ENCODE measurements at regions not wholly inside any gene's neighbourhood (a gene's known extent, or its start where the extent isn't known, plus 50 kb on each side); places are given as distances from the start of the nearest gene placed in this dataset.
"Not testable (repeated sequence)": the region's sequence is repeated elsewhere in the genome, so short reads cannot be mapped to it uniquely, and the experiment has no call there.

DNA sequence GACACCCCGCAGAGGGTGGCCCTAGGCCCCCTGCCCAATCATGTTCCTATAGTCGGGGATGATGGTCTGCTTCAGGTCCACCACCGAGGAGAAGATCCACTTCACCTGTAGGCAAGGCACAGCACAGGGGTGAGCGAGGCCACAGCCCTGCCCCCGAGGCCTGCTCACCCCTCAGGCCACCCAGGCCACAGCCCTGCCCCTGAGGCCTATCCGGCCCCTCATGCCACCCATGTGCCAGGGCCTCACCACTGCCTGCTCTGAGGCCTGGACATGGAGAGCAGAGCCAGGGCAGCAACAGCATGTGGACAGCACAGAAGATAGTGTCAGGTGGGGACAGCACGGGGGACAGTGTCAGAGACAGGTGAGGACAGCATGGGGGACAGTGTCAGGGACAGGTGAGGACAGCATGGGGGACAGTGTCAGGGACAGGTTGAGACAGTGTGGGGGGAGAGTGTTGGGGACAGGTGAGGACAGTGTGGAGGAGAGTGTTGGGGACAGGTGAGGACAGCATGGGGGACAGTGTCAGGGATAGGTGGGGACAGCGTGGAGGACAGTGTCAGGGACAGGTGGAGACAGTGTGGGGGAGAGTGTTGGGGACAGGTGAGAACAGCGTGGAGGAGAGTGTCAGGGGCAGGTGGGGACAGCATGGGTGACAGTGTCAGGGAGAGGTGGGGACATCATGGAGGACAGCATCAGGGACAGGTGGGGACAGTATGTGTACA lies 239.7 kb downstream of the TMEM121 start:
- TF ChIP-seq BACH2 (CRISPR knock-in tag; IDR thresholded peaks at IDR 0.05; ENCODE audit: borderline replicate concordance) (no peak), ZFP30 (CRISPR knock-in tag; IDR thresholded peaks at IDR 0.05) (no peak), CSDC2 (CRISPR knock-in tag; IDR thresholded peaks at IDR 0.05) (no peak), SNAI2 (CRISPR knock-in tag; IDR thresholded peaks at IDR 0.05) (no peak), OSR1 (CRISPR knock-in tag; IDR thresholded peaks at IDR 0.05) (no peak), TCF4 (CRISPR knock-in tag; IDR thresholded peaks at IDR 0.05; ENCODE audit: borderline replicate concordance) (no peak), ESRRG (CRISPR knock-in tag; IDR thresholded peaks at IDR 0.05) (no peak), TOX (CRISPR knock-in tag; IDR thresholded peaks at IDR 0.05; ENCODE audit: borderline replicate concordance) (no peak), ARNTL (CRISPR knock-in tag; IDR thresholded peaks at IDR 0.05; ENCODE audit: borderline replicate concordance, low read depth) (no peak), ISL1 (CRISPR knock-in tag; IDR thresholded peaks at IDR 0.05) (no peak), ZC3H10 (CRISPR knock-in tag; IDR thresholded peaks at IDR 0.05) (no peak), PPARA (CRISPR knock-in tag; IDR thresholded peaks at IDR 0.05; ENCODE audit: borderline replicate concordance) (no peak), RARB (CRISPR knock-in tag; IDR thresholded peaks at IDR 0.05) (no peak)
- TF ChIP-seq, protein P1, sequence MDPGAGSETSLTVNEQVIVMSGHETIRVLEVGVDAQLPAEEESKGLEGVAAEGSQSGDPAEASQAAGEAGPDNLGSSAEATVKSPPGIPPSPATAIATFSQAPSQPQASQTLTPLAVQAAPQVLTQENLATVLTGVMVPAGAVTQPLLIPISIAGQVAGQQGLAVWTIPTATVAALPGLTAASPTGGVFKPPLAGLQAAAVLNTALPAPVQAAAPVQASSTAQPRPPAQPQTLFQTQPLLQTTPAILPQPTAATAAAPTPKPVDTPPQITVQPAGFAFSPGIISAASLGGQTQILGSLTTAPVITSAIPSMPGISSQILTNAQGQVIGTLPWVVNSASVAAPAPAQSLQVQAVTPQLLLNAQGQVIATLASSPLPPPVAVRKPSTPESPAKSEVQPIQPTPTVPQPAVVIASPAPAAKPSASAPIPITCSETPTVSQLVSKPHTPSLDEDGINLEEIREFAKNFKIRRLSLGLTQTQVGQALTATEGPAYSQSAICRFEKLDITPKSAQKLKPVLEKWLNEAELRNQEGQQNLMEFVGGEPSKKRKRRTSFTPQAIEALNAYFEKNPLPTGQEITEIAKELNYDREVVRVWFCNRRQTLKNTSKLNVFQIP (CRISPR knock-in tag; IDR thresholded peaks at IDR 0.05; ENCODE audit: borderline replicate concordance, low read depth), result no peak
- TF ChIP-seq, protein P2, sequence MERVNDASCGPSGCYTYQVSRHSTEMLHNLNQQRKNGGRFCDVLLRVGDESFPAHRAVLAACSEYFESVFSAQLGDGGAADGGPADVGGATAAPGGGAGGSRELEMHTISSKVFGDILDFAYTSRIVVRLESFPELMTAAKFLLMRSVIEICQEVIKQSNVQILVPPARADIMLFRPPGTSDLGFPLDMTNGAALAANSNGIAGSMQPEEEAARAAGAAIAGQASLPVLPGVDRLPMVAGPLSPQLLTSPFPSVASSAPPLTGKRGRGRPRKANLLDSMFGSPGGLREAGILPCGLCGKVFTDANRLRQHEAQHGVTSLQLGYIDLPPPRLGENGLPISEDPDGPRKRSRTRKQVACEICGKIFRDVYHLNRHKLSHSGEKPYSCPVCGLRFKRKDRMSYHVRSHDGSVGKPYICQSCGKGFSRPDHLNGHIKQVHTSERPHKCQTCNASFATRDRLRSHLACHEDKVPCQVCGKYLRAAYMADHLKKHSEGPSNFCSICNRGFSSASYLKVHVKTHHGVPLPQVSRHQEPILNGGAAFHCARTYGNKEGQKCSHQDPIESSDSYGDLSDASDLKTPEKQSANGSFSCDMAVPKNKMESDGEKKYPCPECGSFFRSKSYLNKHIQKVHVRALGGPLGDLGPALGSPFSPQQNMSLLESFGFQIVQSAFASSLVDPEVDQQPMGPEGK (CRISPR knock-in tag; IDR thresholded peaks at IDR 0.05; ENCODE audit: borderline replicate concordance), result no peak
- TF ChIP-seq, protein P3, sequence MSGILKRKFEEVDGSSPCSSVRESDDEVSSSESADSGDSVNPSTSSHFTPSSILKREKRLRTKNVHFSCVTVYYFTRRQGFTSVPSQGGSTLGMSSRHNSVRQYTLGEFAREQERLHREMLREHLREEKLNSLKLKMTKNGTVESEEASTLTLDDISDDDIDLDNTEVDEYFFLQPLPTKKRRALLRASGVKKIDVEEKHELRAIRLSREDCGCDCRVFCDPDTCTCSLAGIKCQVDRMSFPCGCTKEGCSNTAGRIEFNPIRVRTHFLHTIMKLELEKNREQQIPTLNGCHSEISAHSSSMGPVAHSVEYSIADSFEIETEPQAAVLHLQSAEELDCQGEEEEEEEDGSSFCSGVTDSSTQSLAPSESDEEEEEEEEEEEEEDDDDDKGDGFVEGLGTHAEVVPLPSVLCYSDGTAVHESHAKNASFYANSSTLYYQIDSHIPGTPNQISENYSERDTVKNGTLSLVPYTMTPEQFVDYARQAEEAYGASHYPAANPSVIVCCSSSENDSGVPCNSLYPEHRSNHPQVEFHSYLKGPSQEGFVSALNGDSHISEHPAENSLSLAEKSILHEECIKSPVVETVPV (CRISPR knock-in tag; IDR thresholded peaks at IDR 0.05), result no peak
- TF ChIP-seq, protein P4, sequence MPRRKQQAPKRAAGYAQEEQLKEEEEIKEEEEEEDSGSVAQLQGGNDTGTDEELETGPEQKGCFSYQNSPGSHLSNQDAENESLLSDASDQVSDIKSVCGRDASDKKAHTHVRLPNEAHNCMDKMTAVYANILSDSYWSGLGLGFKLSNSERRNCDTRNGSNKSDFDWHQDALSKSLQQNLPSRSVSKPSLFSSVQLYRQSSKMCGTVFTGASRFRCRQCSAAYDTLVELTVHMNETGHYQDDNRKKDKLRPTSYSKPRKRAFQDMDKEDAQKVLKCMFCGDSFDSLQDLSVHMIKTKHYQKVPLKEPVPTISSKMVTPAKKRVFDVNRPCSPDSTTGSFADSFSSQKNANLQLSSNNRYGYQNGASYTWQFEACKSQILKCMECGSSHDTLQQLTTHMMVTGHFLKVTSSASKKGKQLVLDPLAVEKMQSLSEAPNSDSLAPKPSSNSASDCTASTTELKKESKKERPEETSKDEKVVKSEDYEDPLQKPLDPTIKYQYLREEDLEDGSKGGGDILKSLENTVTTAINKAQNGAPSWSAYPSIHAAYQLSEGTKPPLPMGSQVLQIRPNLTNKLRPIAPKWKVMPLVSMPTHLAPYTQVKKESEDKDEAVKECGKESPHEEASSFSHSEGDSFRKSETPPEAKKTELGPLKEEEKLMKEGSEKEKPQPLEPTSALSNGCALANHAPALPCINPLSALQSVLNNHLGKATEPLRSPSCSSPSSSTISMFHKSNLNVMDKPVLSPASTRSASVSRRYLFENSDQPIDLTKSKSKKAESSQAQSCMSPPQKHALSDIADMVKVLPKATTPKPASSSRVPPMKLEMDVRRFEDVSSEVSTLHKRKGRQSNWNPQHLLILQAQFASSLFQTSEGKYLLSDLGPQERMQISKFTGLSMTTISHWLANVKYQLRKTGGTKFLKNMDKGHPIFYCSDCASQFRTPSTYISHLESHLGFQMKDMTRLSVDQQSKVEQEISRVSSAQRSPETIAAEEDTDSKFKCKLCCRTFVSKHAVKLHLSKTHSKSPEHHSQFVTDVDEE (CRISPR knock-in tag; IDR thresholded peaks at IDR 0.05), result no peak
- TF ChIP-seq, protein P5, sequence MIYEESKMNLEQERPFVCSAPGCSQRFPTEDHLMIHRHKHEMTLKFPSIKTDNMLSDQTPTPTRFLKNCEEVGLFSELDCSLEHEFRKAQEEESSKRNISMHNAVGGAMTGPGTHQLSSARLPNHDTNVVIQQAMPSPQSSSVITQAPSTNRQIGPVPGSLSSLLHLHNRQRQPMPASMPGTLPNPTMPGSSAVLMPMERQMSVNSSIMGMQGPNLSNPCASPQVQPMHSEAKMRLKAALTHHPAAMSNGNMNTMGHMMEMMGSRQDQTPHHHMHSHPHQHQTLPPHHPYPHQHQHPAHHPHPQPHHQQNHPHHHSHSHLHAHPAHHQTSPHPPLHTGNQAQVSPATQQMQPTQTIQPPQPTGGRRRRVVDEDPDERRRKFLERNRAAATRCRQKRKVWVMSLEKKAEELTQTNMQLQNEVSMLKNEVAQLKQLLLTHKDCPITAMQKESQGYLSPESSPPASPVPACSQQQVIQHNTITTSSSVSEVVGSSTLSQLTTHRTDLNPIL (CRISPR knock-in tag; IDR thresholded peaks at IDR 0.05; ENCODE audit: low read depth), result no peak
- ATAC-seq, result no peak

DNA sequence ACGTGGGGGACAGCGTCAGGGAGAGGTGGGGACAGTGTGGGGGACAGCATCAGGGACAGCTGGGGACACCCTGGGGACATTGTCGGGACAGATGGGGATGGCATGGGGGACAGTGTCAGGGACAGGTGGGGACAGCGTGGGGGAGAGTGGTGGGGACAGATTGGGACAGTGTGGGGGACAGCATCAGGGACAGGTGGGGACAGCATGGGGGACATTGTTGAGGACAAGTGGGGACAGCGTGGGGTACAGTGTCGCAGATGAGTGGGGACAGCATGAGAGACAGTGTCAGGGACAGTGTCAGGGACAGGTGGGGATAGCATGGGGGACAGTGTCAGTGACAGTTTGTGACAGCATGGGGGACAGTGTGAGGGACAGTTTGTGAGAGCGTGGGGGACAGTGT lies 240.9 kb downstream of the TMEM121 start:
- no peak for TF ChIP-seq ZFP30 (CRISPR knock-in tag; IDR thresholded peaks at IDR 0.05)
- TF ChIP-seq SNAI2 (CRISPR knock-in tag; IDR thresholded peaks at IDR 0.05), result no peak
- no peak for TF ChIP-seq OSR1 (CRISPR knock-in tag; IDR thresholded peaks at IDR 0.05)
- no peak for TF ChIP-seq ZNF565 (CRISPR knock-in tag; conservative IDR thresholded peaks at IDR 0.05; ENCODE audit: low read depth)
- no peak for TF ChIP-seq GLIS3 (CRISPR knock-in tag; IDR thresholded peaks at IDR 0.05)
- no peak for TF ChIP-seq ESRRG (CRISPR knock-in tag; IDR thresholded peaks at IDR 0.05)
- no peak for TF ChIP-seq ZC3H10 (CRISPR knock-in tag; IDR thresholded peaks at IDR 0.05)
- TF ChIP-seq TCF4 (CRISPR knock-in tag; IDR thresholded peaks at IDR 0.05; ENCODE audit: borderline replicate concordance), result no peak
- TF ChIP-seq, protein P1 (CRISPR knock-in tag; IDR thresholded peaks at IDR 0.05; ENCODE audit: borderline replicate concordance, low read depth), result no peak
- no peak for TF ChIP-seq ZFP3 (CRISPR knock-in tag; IDR thresholded peaks at IDR 0.05)
- TF ChIP-seq, protein P4 (CRISPR knock-in tag; IDR thresholded peaks at IDR 0.05), result no peak
- TF ChIP-seq TOX (CRISPR knock-in tag; IDR thresholded peaks at IDR 0.05; ENCODE audit: borderline replicate concordance), result no peak
- no peak for ATAC-seq

DNA sequence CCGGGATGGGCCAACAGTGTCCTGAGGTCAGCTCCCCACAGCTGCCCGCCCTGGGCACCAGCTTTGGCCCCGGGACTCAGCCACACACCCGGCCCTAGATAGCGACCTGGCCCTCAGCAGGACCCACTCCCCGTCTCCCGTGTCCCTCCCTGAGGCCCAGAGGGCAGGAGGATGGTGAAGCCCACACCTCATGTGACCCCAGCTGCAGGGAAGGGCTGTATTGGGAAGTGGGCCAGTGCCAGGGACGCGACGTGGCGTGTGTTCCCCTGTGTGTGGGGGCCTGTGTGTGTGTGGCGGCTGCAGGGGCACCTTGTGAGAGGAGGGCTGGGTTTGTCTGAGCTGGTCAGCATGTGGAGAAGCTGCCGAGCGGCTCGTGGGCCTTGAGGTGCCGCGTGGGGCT lies 241.7 kb downstream of the TMEM121 start:
- ATAC-seq, result not testable (repeated sequence)

DNA sequence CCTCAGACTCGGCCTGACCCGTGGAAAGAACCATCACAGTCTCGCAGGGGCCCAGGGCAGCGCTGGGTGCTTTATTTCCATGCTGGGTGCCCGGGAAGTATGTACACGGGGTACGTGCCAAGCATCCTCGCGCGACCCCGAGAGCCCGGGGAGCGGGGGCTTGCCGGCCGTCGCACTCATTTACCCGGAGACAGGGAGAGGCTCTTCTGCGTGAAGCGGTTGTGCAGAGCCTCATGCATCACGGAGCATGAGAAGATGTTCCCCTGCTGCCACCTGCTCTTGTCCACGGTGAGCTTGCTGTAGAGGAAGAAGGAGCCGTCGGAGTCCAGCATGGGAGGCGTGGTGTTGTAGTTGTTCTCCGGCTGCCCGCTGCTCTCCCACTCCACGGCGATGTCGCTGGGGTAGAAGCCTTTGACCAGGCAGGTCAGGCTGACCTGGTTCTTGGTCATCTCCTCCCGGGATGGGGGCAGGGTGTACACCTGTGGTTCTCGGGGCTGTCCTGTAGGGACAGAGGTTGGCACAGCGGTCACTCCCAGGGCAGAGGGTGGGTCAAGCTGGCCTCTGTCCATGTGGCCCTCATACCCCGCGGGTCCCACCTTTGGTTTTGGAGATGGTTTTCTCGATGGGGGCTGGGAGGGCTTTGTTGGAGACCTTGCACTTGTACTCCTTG lies 242.8 kb downstream of the TMEM121 start:
- ATAC-seq, result not testable (repeated sequence)
